Mammary epithelial cell (primary cell): ENCODE measurements at regions not wholly inside any gene's neighbourhood (a gene's known extent, or its start where the extent isn't known, plus 50 kb on each side); places are given as distances from the start of the nearest gene placed in this dataset.

Source experiments
- EZH2 ChIP-seq: IDR thresholded peaks from 2 replicates; pipeline ENCODE4 v1.6.1; 2012; ENCODE audit warnings: low read length, inconsistent platforms, borderline replicate concordance
- TF ChIP-seq, protein P1 (sequence below), 2 donors: IDR thresholded peaks in 1 of 2; conservative IDR thresholded peaks in 1 of 2; 2 replicates each; pipeline ENCODE4 v1.5.1; 2011 to 2012; ENCODE audit warnings: inconsistent platforms in 2 of 2, low read length in 2 of 2, mild to moderate bottlenecking in 2 of 2, control low read depth in 1 of 2, low read depth in 1 of 2; ENCODE audit not compliant: insufficient read depth in 1 of 2; ENCODE audit errors: extremely low read depth in 1 of 2

DNA sequence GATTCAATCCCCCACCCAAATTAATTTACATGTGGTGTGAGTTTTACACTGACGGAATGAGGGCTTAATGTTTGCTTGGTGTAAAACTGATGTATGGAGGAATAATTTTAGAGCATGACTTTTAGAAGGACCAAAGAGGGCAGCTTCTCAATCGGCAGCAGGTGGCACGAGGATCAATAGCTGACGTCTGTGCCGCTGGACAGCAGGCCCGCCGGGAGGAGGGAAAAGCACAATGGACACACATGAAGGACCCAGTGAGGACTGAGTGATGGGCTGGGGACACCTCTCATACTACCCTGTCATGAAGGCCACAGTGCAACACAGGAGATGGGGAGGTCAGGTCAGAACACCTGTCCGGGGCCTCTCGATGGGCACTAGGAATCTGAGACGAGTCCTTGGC is 61.4 kb upstream of the NSMCE3 start:
- TF ChIP-seq, protein P1, sequence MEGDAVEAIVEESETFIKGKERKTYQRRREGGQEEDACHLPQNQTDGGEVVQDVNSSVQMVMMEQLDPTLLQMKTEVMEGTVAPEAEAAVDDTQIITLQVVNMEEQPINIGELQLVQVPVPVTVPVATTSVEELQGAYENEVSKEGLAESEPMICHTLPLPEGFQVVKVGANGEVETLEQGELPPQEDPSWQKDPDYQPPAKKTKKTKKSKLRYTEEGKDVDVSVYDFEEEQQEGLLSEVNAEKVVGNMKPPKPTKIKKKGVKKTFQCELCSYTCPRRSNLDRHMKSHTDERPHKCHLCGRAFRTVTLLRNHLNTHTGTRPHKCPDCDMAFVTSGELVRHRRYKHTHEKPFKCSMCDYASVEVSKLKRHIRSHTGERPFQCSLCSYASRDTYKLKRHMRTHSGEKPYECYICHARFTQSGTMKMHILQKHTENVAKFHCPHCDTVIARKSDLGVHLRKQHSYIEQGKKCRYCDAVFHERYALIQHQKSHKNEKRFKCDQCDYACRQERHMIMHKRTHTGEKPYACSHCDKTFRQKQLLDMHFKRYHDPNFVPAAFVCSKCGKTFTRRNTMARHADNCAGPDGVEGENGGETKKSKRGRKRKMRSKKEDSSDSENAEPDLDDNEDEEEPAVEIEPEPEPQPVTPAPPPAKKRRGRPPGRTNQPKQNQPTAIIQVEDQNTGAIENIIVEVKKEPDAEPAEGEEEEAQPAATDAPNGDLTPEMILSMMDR (conservative IDR thresholded peaks at IDR 0.05 in 1 of 2, IDR thresholded peaks at IDR 0.05 in 1 of 2; ENCODE audit: extremely low read depth in 1 of 2, insufficient read depth in 1 of 2, low read depth in 1 of 2, low read length in 2 of 2): no peak
- no peak for TF ChIP-seq EZH2
